Adrenal gland (tissue), 5 donors: ENCODE measurements at regions not wholly inside any gene's neighbourhood (a gene's known extent, or its start where the extent isn't known, plus 50 kb on each side); places are given as distances from the start of the nearest gene placed in this dataset.

Experiments
- POLR2A ChIP-seq, 2 donors: fragments of 450-650 bp; IDR thresholded peaks; one replicate each; pipeline ENCODE4 v1.6.1; 2017; ENCODE audit warnings: antibody characterized with exemption in 2 of 2, mild to moderate bottlenecking in 2 of 2, moderate library complexity in 1 of 2
- TF ChIP-seq, protein P1 (sequence below), 6 experiments: fragments of 450-650 bp in 4 of 6; fragments of 200-600 bp in 2 of 6; sonication (generic) in 1 of 6; IDR thresholded peaks; 1 replicate in 5 of 6; 2 replicates in 1 of 6; pipeline versions ENCODE4 v1.5.1 to v1.8.0; 2016 to 2021; ENCODE audit warnings: antibody characterized with exemption in 6 of 6, mild to moderate bottlenecking in 2 of 6, moderate library complexity in 1 of 6
- donor health status: DM: no; HTN: no; CAD: no.

DNA sequence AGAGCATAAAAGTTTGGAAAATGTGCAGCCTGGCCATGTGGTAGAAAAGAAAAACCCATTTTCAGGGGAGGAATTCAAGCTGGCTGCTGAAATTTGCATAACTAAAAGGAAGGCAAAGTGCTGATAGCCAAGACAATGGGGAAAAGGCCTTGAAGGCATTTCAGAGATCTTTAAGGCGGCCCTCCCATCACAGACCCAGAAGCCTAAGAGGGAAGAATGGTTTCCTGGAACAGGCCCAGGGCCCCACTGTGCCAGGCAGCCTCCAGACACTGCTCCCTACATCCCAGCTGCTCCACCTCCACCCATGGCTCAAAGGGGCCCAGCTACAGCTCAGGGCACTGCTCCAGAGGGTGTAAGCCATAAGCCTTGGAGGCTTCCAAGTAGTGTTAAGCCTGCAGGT is 158.0 kb upstream of the PRDX4 start:
- TF ChIP-seq, protein P1, sequence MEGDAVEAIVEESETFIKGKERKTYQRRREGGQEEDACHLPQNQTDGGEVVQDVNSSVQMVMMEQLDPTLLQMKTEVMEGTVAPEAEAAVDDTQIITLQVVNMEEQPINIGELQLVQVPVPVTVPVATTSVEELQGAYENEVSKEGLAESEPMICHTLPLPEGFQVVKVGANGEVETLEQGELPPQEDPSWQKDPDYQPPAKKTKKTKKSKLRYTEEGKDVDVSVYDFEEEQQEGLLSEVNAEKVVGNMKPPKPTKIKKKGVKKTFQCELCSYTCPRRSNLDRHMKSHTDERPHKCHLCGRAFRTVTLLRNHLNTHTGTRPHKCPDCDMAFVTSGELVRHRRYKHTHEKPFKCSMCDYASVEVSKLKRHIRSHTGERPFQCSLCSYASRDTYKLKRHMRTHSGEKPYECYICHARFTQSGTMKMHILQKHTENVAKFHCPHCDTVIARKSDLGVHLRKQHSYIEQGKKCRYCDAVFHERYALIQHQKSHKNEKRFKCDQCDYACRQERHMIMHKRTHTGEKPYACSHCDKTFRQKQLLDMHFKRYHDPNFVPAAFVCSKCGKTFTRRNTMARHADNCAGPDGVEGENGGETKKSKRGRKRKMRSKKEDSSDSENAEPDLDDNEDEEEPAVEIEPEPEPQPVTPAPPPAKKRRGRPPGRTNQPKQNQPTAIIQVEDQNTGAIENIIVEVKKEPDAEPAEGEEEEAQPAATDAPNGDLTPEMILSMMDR (IDR thresholded peaks at IDR 0.05): no peak
- TF ChIP-seq POLR2A (IDR thresholded peaks at IDR 0.05): no peak
